LNCAP (cell line): ENCODE measurements at regions not wholly inside any gene's neighbourhood (a gene's known extent, or its start where the extent isn't known, plus 50 kb on each side); places are given as distances from the start of the nearest gene placed in this dataset.

Experiments
- TF ChIP-seq, protein P1 (sequence below): fragments of 450-650 bp; IDR thresholded peaks from 2 replicates; pipeline ENCODE4 v1.5.1; 2017; ENCODE audit warnings: mild to moderate bottlenecking

DNA sequence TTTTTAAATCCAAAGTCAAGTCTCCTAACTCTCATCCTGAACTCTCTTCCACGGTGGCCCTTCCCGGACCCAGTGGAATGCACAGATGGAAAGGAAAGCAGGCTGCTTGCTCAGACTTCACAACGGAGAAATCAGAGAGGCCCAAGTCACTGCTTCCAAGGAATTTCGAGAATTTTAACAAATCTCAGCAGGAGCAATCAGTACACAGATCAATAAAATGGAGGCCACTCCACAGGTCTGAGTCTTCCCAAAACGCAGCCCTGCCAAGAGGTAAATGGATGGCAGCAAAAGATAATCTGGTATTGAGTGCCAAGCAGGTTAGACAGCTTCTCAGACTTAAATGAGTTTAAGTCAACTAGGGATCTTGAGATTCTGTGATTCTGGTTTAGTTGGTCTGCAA is 81.1 kb upstream of the TIAM1 start:
- TF ChIP-seq, protein P1, sequence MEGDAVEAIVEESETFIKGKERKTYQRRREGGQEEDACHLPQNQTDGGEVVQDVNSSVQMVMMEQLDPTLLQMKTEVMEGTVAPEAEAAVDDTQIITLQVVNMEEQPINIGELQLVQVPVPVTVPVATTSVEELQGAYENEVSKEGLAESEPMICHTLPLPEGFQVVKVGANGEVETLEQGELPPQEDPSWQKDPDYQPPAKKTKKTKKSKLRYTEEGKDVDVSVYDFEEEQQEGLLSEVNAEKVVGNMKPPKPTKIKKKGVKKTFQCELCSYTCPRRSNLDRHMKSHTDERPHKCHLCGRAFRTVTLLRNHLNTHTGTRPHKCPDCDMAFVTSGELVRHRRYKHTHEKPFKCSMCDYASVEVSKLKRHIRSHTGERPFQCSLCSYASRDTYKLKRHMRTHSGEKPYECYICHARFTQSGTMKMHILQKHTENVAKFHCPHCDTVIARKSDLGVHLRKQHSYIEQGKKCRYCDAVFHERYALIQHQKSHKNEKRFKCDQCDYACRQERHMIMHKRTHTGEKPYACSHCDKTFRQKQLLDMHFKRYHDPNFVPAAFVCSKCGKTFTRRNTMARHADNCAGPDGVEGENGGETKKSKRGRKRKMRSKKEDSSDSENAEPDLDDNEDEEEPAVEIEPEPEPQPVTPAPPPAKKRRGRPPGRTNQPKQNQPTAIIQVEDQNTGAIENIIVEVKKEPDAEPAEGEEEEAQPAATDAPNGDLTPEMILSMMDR = no peak

DNA sequence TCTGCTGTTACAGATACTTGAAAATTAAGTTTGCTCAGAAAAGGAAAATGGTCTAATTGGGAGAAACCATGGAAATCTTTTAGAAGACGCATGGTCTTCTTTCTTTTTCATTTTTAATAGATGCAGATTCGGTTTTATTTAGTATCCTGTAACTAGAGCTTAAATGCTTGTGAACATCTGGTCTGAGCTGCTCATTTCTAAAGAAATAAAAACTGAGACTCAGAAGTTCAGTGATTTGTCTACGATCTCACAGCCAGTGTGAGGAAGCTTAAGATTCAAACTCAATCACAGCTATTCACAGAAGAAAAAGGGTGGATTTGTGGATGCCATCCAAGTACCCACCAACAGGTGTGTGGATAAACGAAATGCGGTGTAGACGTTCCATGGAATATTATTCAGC is 80.0 kb upstream of the TIAM1 start:
- TF ChIP-seq, protein P1 = no peak

DNA sequence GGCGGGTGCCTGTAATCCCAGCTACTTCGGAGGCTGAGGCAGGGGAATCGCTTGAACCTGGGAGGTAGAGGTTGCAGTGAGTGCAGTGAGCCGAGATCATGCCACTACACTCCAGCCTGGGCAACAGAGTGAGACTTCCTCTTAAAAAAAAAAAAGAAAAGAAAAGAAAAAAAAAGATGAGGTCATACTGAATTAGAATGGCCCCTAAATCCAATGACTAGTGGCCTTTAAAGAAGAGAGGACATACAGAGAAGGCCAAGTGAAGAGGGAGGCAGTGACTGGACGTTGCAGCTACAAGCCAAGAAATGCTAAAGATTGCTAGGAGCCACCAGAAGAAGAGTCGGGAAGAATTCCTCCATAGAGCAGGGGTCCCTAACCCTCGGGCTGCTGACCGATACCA is 76.9 kb upstream of the TIAM1 start:
- TF ChIP-seq, protein P1 = no peak

DNA sequence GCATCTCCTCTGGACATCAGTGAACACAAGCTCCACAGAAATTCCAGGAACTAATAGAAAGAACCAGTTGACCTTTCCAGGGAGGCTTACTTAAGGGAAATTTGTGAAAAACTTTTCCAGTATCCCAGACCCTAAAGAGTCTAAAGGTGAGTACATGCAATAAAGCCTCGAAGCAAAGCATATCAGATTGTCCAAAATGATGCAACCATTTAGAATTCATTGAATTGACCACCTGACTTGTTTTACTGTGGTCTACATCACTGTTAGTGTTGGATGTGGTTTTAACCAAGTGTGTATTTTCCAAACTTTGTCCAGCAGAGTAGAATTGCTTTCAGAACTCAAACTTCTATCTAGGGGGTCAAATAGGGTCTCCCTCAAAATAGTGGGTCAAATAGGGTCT is 76.3 kb upstream of the TIAM1 start:
- TF ChIP-seq, protein P1 = no peak

- TF ChIP-seq, protein P1 = no peak
Measured at GRCh38 chr21:31418377-31419001, 74.4 kb upstream of the TIAM1 start.

DNA sequence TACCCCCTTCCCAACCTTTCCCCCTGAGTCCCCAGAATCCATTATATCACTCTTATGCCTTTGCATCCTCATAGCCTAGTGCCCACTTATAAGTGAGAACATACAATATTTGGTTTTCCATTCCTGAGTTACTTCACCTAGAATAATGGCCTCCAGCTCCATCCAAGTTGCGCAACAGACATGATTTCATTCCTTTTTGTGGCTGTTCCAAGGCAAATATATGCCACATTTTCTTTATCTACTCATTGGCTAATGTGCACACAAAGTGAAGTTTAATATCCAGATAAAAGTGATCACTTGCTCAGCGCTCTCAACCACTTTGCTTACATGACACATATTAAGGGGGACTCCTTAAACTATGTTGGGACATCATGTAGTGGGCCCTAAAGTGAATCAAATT is 72.4 kb upstream of the TIAM1 start:
- TF ChIP-seq, protein P1 = no peak

GRCh38 chr21:31414263-31415000 is 70.4 kb upstream of the TIAM1 start:
- TF ChIP-seq, protein P1 = no peak
